GM23338 (cell line): ENCODE measurements at regions not wholly inside any gene's neighbourhood (a gene's known extent, or its start where the extent isn't known, plus 50 kb on each side); places are given as distances from the start of the nearest gene placed in this dataset.

Experiments used
- ATAC-seq: fragments of 200-7000 bp; cut with Tn5 transposase; 3 replicates; pipeline ENCODE4 v1.9.1; 2020
- DNase-seq: peaks from one replicate; pipeline ENCODE4 v3.0.0-alpha.2; 2015; ENCODE audit warnings: low spot score
- H2AFZ ChIP-seq: fragments of 200-600 bp; sonication (generic); 2 replicates; pipeline ENCODE4 v1.8.0; 2016; ENCODE audit warnings: antibody characterized with exemption, mild to moderate bottlenecking, moderate library complexity
- H3F3A ChIP-seq: fragments of 200-600 bp; sonication (generic); replicated peaks from 2 replicates; pipeline ENCODE4 v1.8.0; 2017; ENCODE audit warnings: antibody characterized with exemption, mixed run types, low read depth
- H3K27ac ChIP-seq: fragments of 200-600 bp; sonication (generic); 2 replicates; pipeline ENCODE4 v1.6.1; 2016; ENCODE audit warnings: low read depth
- H3K27me3 ChIP-seq: fragments of 200-600 bp; sonication (generic); 2 replicates; pipeline ENCODE4 v1.8.0; 2016; ENCODE audit warnings: mild to moderate bottlenecking, mixed run types, moderate library complexity; ENCODE audit not compliant: insufficient read depth
- H3K36me3 ChIP-seq: fragments of 200-600 bp; sonication (generic); 2 replicates; pipeline ENCODE4 v1.8.0; 2016; ENCODE audit warnings: mild to moderate bottlenecking; ENCODE audit not compliant: insufficient read depth
- H3K4me1 ChIP-seq: fragments of 200-600 bp; sonication (generic); 2 replicates; pipeline ENCODE4 v1.8.0; 2016; ENCODE audit warnings: mild to moderate bottlenecking, moderate library complexity; ENCODE audit not compliant: insufficient read depth
- H3K4me2 ChIP-seq: fragments of 200-600 bp; sonication (generic); 2 replicates; pipeline ENCODE4 v1.7.1; 2017; ENCODE audit warnings: mixed run types
- H3K4me3 ChIP-seq: fragments of 200-600 bp; sonication (generic); 2 replicates; pipeline ENCODE4 v1.6.1; 2016; ENCODE audit warnings: mixed run types
- H3K79me2 ChIP-seq: fragments of 200-600 bp; sonication (generic); replicated peaks from 2 replicates; pipeline ENCODE4 v1.8.0; 2017; ENCODE audit warnings: mild to moderate bottlenecking; ENCODE audit not compliant: insufficient read depth
- H3K9me2 ChIP-seq: fragments of 200-600 bp; sonication (generic); 2 replicates; pipeline ENCODE4 v1.8.0; 2017; ENCODE audit not compliant: insufficient read depth
- H4K20me1 ChIP-seq: fragments of 200-600 bp; sonication (generic); replicated peaks from 2 replicates; pipeline ENCODE4 v1.8.0; 2017; ENCODE audit warnings: mild to moderate bottlenecking; ENCODE audit not compliant: insufficient read depth
- H3K27ac Mint-ChIP-seq: 2 replicates; pipeline ENCODE4 v1.8.0; 2020; ENCODE audit warnings: inconsistent platforms, mild to moderate bottlenecking, moderate library complexity, mixed read lengths
- H3K27me3 Mint-ChIP-seq: 3 replicates; pipeline ENCODE4 v1.8.0; 2022; ENCODE audit warnings: low read depth, mild to moderate bottlenecking, moderate library complexity, mixed read lengths, inconsistent platforms; ENCODE audit not compliant: insufficient read depth, poor library complexity
- H3K36me3 Mint-ChIP-seq: 3 replicates; pipeline ENCODE4 v1.8.0; 2021; ENCODE audit warnings: low read depth, mild to moderate bottlenecking, inconsistent platforms, moderate library complexity, mixed read lengths
- H3K4me1 Mint-ChIP-seq: 3 replicates; pipeline ENCODE4 v1.8.0; 2020; ENCODE audit warnings: mild to moderate bottlenecking, inconsistent platforms, mixed read lengths
- H3K4me3 Mint-ChIP-seq: 3 replicates; pipeline ENCODE4 v1.8.0; 2021; ENCODE audit warnings: moderate library complexity, mild to moderate bottlenecking, inconsistent platforms, mixed read lengths
- H3K9me3 Mint-ChIP-seq: 3 replicates; pipeline ENCODE4 v1.8.0; 2020; ENCODE audit warnings: moderate library complexity, mild to moderate bottlenecking, inconsistent platforms, mixed read lengths
- CREB1 ChIP-seq: fragments of 250-450 bp; sonication (Bioruptor Pico); IDR thresholded peaks from 2 replicates; pipeline ENCODE4 v1.5.0; 2020; ENCODE audit warnings: low read depth, mild to moderate bottlenecking, moderate library complexity
- EZH2 ChIP-seq: fragments of 200-600 bp; sonication (generic); IDR thresholded peaks from one replicate; pipeline ENCODE4 v1.8.0; 2017; ENCODE audit warnings: antibody characterized with exemption, mild to moderate bottlenecking, low read depth; ENCODE audit not compliant: unreplicated experiment
- EZH2phosphoT487 ChIP-seq: fragments of 200-600 bp; sonication (generic); IDR thresholded peaks from one replicate; pipeline ENCODE4 v1.8.1; 2018; ENCODE audit warnings: antibody characterized with exemption; ENCODE audit not compliant: unreplicated experiment
- JUNB ChIP-seq: IDR thresholded peaks from one replicate; pipeline ENCODE4 v1.6.1; 2016; ENCODE audit warnings: antibody characterized with exemption; ENCODE audit not compliant: unreplicated experiment
- NANOG ChIP-seq: IDR thresholded peaks from 2 replicates; pipeline ENCODE4 v1.6.1; 2016; ENCODE audit warnings: antibody characterized with exemption, borderline replicate concordance
- POLR2AphosphoS5 ChIP-seq: IDR thresholded peaks from 2 replicates; pipeline ENCODE4 v1.6.1; 2016; ENCODE audit warnings: antibody characterized with exemption, low read depth
- STAT1 ChIP-seq: IDR thresholded peaks from one replicate; pipeline ENCODE4 v1.6.1; 2016; ENCODE audit warnings: antibody characterized with exemption; ENCODE audit not compliant: unreplicated experiment
- ZNF114 ChIP-seq: fragments of 250-450 bp; sonication (Bioruptor Pico); IDR thresholded peaks from 2 replicates; pipeline ENCODE4 v1.5.0; 2020; ENCODE audit warnings: mild to moderate bottlenecking, moderate library complexity
- TF ChIP-seq, protein P1 (sequence below): IDR thresholded peaks from one replicate; pipeline ENCODE4 v1.6.1; 2018; ENCODE audit warnings: antibody characterized with exemption; ENCODE audit not compliant: unreplicated experiment
- TF ChIP-seq, protein P2 (sequence below): fragments of 250-450 bp; sonication (Bioruptor Pico); IDR thresholded peaks from 2 replicates; pipeline ENCODE4 v1.5.0; 2020; ENCODE audit warnings: mild to moderate bottlenecking, moderate library complexity
- TF ChIP-seq, protein P3 (sequence below): IDR thresholded peaks from 2 replicates; pipeline ENCODE4 v1.6.1; 2016; ENCODE audit warnings: antibody characterized with exemption
- TF ChIP-seq, protein P4 (sequence below), 2 experiments: fragments of 200-600 bp in 1 of 2; sonication (generic) in 1 of 2; conservative IDR thresholded peaks; 2 replicates each; pipeline versions ENCODE4 v1.5.1 to v1.6.1; 2016 to 2017; ENCODE audit warnings: antibody characterized with exemption in 2 of 2, low read depth in 2 of 2, mild to moderate bottlenecking in 2 of 2, moderate library complexity in 1 of 2

DNA sequence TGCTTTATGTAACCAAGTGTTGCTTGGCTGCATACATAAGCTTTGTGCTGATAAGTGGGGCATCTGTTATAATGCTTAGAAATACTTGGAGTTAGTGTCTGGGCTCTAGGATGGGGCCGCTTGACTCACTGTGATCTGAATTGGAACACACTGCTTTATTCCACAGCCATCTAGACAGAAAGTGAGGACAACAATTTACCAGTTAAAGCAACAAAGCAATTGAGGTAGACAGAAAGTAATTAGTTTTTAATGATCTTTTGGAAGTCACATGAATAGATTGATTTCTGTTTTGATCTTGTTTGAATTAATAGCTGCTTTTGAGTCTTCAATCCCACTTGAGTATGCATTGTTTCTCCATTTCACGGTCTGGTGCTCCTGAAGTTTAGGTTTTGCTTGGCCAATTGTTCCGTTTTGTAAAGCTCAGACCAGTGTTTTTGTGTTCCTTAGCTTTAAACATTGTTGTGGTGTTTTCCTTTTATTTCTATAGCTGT, 157.5 kb downstream of the TRMT11 start (continued):
- TF ChIP-seq, protein P1, sequence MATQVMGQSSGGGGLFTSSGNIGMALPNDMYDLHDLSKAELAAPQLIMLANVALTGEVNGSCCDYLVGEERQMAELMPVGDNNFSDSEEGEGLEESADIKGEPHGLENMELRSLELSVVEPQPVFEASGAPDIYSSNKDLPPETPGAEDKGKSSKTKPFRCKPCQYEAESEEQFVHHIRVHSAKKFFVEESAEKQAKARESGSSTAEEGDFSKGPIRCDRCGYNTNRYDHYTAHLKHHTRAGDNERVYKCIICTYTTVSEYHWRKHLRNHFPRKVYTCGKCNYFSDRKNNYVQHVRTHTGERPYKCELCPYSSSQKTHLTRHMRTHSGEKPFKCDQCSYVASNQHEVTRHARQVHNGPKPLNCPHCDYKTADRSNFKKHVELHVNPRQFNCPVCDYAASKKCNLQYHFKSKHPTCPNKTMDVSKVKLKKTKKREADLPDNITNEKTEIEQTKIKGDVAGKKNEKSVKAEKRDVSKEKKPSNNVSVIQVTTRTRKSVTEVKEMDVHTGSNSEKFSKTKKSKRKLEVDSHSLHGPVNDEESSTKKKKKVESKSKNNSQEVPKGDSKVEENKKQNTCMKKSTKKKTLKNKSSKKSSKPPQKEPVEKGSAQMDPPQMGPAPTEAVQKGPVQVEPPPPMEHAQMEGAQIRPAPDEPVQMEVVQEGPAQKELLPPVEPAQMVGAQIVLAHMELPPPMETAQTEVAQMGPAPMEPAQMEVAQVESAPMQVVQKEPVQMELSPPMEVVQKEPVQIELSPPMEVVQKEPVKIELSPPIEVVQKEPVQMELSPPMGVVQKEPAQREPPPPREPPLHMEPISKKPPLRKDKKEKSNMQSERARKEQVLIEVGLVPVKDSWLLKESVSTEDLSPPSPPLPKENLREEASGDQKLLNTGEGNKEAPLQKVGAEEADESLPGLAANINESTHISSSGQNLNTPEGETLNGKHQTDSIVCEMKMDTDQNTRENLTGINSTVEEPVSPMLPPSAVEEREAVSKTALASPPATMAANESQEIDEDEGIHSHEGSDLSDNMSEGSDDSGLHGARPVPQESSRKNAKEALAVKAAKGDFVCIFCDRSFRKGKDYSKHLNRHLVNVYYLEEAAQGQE = no peak
- no peak for TF ChIP-seq POLR2AphosphoS5
- TF ChIP-seq CREB1 (CRISPR knock-in tag) = no peak

DNA sequence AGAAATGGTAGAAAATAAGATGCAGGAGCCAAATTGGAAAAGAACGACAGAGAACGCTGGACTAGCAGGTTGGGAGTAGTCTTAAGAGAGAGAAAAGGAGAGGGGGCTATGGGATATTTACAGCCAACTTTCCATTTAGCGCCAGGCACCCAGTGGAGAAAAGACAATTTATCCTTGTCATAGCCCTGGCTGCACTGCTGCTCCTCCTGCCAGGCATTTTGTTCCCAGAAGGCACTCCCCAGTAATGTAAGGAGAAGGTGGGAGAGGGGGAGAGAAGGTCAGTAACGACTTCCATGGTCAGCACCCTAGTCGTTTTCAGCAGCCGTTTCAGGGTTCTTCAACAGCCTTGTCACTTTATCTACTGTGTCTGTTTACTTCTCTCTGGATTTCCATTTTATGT, 159.0 kb downstream of the TRMT11 start:
- Mint-ChIP-seq H3K36me3 (no peaks in the 10 kb centered on the region), H3K27ac (peak overlapping the region; percentile 28; the same call in 1 of the 2 replicates), H3K27me3 (no peaks in the 10 kb centered on the region), H3K9me3 (no peaks in the 10 kb centered on the region), H3K4me1 (peaks cover 4% of the 10 kb centered on the region; the same call in 1 of the 3 replicates), H3K4me3 (no peak overlapping the region)
- H3K9me2 ChIP-seq = no peaks in the 10 kb centered on the region
- peaks cover 11% of the 10 kb centered on the region; the same call in 1 of the 2 replicates for H3K4me1 ChIP-seq
- no peak for DNase-seq
- no peak overlapping the region for H3K4me2 ChIP-seq
- no peak overlapping the region for H3K4me3 ChIP-seq
- no peaks in the 10 kb centered on the region for H3K36me3 ChIP-seq
- no peak overlapping the region for H2AFZ ChIP-seq
- no peaks in the 10 kb centered on the region for H3F3A ChIP-seq
- no peaks in the 10 kb centered on the region for H4K20me1 ChIP-seq
- H3K79me2 ChIP-seq = no peaks in the 10 kb centered on the region
- no peak overlapping the region for H3K27ac ChIP-seq
- peak; percentile 50 for ATAC-seq
- no peaks in the 10 kb centered on the region for H3K27me3 ChIP-seq
- TF ChIP-seq, protein P2, sequence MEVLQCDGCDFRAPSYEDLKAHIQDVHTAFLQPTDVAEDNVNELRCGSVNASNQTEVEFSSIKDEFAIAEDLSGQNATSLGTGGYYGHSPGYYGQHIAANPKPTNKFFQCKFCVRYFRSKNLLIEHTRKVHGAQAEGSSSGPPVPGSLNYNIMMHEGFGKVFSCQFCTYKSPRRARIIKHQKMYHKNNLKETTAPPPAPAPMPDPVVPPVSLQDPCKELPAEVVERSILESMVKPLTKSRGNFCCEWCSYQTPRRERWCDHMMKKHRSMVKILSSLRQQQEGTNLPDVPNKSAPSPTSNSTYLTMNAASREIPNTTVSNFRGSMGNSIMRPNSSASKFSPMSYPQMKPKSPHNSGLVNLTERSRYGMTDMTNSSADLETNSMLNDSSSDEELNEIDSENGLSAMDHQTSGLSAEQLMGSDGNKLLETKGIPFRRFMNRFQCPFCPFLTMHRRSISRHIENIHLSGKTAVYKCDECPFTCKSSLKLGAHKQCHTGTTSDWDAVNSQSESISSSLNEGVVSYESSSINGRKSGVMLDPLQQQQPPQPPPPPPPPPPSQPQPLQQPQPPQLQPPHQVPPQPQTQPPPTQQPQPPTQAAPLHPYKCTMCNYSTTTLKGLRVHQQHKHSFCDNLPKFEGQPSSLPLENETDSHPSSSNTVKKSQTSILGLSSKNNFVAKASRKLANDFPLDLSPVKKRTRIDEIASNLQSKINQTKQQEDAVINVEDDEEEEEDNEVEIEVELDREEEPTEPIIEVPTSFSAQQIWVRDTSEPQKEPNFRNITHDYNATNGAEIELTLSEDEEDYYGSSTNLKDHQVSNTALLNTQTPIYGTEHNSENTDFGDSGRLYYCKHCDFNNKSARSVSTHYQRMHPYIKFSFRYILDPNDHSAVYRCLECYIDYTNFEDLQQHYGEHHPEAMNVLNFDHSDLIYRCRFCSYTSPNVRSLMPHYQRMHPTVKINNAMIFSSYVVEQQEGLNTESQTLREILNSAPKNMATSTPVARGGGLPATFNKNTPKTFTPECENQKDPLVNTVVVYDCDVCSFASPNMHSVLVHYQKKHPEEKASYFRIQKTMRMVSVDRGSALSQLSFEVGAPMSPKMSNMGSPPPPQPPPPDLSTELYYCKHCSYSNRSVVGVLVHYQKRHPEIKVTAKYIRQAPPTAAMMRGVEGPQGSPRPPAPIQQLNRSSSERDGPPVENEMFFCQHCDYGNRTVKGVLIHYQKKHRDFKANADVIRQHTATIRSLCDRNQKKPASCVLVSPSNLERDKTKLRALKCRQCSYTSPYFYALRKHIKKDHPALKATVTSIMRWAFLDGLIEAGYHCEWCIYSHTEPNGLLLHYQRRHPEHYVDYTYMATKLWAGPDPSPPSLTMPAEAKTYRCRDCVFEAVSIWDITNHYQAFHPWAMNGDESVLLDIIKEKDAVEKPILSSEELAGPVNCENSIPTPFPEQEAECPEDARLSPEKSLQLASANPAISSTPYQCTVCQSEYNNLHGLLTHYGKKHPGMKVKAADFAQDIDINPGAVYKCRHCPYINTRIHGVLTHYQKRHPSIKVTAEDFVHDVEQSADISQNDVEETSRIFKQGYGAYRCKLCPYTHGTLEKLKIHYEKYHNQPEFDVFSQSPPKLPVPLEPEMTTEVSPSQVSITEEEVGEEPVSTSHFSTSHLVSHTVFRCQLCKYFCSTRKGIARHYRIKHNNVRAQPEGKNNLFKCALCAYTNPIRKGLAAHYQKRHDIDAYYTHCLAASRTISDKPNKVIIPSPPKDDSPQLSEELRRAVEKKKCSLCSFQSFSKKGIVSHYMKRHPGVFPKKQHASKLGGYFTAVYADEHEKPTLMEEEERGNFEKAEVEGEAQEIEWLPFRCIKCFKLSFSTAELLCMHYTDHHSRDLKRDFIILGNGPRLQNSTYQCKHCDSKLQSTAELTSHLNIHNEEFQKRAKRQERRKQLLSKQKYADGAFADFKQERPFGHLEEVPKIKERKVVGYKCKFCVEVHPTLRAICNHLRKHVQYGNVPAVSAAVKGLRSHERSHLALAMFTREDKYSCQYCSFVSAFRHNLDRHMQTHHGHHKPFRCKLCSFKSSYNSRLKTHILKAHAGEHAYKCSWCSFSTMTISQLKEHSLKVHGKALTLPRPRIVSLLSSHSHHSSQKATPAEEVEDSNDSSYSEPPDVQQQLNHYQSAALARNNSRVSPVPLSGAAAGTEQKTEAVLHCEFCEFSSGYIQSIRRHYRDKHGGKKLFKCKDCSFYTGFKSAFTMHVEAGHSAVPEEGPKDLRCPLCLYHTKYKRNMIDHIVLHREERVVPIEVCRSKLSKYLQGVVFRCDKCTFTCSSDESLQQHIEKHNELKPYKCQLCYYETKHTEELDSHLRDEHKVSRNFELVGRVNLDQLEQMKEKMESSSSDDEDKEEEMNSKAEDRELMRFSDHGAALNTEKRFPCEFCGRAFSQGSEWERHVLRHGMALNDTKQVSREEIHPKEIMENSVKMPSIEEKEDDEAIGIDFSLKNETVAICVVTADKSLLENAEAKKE (CRISPR knock-in tag) = no peak
- TF ChIP-seq EZH2 (no peak), EZH2phosphoT487 (no peak), STAT1 (no peak), ZNF114 (CRISPR knock-in tag) (no peak), JUNB (no peak), NANOG (no peak), POLR2AphosphoS5 (no peak)
- TF ChIP-seq, protein P3, sequence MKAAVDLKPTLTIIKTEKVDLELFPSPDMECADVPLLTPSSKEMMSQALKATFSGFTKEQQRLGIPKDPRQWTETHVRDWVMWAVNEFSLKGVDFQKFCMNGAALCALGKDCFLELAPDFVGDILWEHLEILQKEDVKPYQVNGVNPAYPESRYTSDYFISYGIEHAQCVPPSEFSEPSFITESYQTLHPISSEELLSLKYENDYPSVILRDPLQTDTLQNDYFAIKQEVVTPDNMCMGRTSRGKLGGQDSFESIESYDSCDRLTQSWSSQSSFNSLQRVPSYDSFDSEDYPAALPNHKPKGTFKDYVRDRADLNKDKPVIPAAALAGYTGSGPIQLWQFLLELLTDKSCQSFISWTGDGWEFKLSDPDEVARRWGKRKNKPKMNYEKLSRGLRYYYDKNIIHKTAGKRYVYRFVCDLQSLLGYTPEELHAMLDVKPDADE = no peak
- TF ChIP-seq, protein P4, sequence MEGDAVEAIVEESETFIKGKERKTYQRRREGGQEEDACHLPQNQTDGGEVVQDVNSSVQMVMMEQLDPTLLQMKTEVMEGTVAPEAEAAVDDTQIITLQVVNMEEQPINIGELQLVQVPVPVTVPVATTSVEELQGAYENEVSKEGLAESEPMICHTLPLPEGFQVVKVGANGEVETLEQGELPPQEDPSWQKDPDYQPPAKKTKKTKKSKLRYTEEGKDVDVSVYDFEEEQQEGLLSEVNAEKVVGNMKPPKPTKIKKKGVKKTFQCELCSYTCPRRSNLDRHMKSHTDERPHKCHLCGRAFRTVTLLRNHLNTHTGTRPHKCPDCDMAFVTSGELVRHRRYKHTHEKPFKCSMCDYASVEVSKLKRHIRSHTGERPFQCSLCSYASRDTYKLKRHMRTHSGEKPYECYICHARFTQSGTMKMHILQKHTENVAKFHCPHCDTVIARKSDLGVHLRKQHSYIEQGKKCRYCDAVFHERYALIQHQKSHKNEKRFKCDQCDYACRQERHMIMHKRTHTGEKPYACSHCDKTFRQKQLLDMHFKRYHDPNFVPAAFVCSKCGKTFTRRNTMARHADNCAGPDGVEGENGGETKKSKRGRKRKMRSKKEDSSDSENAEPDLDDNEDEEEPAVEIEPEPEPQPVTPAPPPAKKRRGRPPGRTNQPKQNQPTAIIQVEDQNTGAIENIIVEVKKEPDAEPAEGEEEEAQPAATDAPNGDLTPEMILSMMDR (conservative IDR thresholded peaks at IDR 0.05; ENCODE audit: low read depth in 2 of 2) = no peak
